Hepatocyte (in vitro differentiated cells): ENCODE measurements at regions not wholly inside any gene's neighbourhood (a gene's known extent, or its start where the extent isn't known, plus 50 kb on each side); places are given as distances from the start of the nearest gene placed in this dataset.

Source experiments
- EZH2 ChIP-seq: fragments of 200-600 bp; sonication (generic); IDR thresholded peaks from 2 replicates; pipeline ENCODE4 v1.6.1; 2016; ENCODE audit warnings: antibody characterized with exemption, mild to moderate bottlenecking, borderline replicate concordance
- TF ChIP-seq, protein P1 (sequence below): fragments of 200-600 bp; sonication (generic); IDR thresholded peaks from 2 replicates; pipeline ENCODE4 v1.5.1; 2016; ENCODE audit warnings: antibody characterized with exemption, mild to moderate bottlenecking; ENCODE audit not compliant: poor library complexity

DNA sequence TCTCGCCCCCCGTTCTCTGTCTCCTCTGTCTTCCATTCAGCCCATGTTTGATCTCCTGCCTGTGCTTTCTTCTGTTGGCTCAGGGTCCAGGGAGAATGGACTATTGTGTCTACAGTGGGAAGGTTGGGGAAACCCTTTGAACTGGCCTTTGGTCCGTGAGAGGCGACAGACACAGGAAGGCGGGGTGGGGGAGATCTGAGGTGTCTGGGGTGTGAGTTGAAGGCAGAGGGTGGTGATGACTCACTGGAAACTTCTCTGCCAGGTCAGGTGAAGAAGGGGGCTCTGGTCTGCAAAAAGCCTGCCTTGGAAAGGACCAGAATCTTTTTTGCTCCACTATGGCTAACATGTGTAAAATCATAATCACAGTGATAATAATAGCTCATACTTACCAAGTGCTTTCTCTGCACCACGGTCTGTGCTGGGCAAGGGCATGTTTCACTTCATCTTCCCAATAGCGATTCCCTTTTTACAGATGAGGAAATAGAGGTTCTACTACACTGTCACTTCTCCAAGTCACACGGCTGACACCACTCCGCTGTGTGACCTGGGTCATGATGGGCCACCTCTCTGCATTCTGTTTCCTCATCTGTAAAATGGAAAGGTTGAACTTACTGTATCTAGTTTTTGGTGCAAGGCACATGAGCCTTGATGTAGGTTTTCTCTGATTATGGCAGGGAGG, 99.8 kb upstream of the ALX4 start:
- no peak for TF ChIP-seq EZH2
- TF ChIP-seq, protein P1, sequence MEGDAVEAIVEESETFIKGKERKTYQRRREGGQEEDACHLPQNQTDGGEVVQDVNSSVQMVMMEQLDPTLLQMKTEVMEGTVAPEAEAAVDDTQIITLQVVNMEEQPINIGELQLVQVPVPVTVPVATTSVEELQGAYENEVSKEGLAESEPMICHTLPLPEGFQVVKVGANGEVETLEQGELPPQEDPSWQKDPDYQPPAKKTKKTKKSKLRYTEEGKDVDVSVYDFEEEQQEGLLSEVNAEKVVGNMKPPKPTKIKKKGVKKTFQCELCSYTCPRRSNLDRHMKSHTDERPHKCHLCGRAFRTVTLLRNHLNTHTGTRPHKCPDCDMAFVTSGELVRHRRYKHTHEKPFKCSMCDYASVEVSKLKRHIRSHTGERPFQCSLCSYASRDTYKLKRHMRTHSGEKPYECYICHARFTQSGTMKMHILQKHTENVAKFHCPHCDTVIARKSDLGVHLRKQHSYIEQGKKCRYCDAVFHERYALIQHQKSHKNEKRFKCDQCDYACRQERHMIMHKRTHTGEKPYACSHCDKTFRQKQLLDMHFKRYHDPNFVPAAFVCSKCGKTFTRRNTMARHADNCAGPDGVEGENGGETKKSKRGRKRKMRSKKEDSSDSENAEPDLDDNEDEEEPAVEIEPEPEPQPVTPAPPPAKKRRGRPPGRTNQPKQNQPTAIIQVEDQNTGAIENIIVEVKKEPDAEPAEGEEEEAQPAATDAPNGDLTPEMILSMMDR = no peak
